T-helper 1 cell treated with Interleukin-12 subunit alpha and Interleukin-12 subunit beta and Interleukin-4 antibody, amounts not matched to agents 30 μg/mL and 1 μg/mL, for 36 hours (primary cell): ENCODE measurements at regions not wholly inside any gene's neighbourhood (a gene's known extent, or its start where the extent isn't known, plus 50 kb on each side); places are given as distances from the start of the nearest gene placed in this dataset.

Experiments used
- H3K27ac Mint-ChIP-seq: one replicate; pipeline ENCODE4 v1.8.0; 2021; ENCODE audit warnings: mild to moderate bottlenecking, mixed read lengths
- H3K27me3 Mint-ChIP-seq: one replicate; pipeline ENCODE4 v1.8.0; 2021; ENCODE audit warnings: low read depth, mixed read lengths
- H3K36me3 Mint-ChIP-seq: one replicate; pipeline ENCODE4 v1.8.0; 2021; ENCODE audit warnings: low read depth, mixed read lengths
- H3K4me1 Mint-ChIP-seq: one replicate; pipeline ENCODE4 v1.8.0; 2021; ENCODE audit warnings: low read depth, mixed read lengths
- H3K4me3 Mint-ChIP-seq: one replicate; pipeline ENCODE4 v1.8.0; 2021; ENCODE audit warnings: mild to moderate bottlenecking, moderate library complexity, mixed read lengths
- H3K9me3 Mint-ChIP-seq: one replicate; pipeline ENCODE4 v1.8.0; 2021; ENCODE audit warnings: mixed read lengths

DNA sequence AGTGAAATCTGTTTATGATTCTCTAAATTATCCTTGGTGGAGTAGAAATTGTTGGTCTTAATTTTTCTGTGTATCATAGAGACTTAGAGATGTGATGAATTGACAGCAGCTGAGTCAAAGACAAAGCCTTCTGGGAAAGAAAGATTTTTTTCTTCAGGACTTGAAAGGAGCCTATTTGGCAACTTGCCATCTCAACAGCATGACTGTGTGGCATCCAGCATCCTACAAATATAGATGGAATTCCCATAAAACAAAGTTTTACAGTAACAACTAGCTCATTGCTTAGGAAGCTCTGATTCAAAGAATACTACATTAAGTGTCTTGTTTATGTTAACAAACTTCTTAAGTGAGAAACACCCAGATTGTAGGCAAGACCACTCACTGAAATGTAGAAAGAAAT is 79.2 kb upstream of the SETBP1 start:
- peaks cover 4% of the 10 kb centered on the region for H3K4me1 Mint-ChIP-seq
- no peak overlapping the region for H3K27ac Mint-ChIP-seq
- peaks cover 17% of the 10 kb centered on the region for H3K27me3 Mint-ChIP-seq
- H3K36me3 Mint-ChIP-seq = no peaks in the 10 kb centered on the region
- H3K4me3 Mint-ChIP-seq = no peak overlapping the region
- H3K9me3 Mint-ChIP-seq = no peaks in the 10 kb centered on the region

DNA sequence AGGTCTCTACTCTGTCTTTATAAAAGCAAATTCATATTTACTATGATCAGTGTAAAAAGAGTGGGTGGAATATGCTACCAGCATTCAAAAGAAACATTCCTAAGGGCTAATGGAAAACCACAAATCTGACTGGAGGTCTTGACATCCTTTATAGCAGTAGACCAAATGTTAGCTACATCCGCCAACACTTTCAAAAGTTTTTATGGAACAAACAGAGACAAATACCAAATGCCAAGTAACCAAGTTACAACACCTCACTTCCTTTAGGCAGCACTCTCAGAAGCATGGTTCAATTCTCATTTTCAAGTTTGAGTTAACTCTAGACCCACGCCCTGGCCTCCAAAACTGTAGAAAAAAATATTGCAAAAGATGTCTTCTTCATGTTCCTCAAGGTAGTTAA is 78.3 kb upstream of the SETBP1 start:
- Mint-ChIP-seq H3K27ac (no peak overlapping the region), H3K36me3 (no peaks in the 10 kb centered on the region)

DNA sequence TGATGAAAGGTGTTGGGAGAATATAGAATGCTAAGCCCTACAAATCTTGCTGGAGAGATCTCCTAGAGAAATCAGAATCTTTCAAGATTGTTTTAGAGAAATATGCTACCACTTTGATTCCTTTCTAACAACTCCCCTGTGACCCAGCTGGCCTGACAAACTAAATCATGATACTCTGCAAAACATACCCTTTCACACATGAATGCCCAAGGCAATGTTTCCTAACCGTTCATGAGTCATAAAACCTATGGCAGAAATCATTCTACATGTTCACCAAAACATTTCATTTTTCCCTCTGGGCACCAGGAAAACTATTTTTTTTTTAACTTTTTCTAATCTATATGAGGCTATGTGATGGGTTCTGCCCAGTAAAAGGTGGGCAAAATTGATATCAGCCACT is 77.8 kb upstream of the SETBP1 start:
- H3K9me3 Mint-ChIP-seq = no peaks in the 10 kb centered on the region

More for the DNA sequence above, 78.3 kb upstream of the SETBP1 start:
- no peaks in the 10 kb centered on the region for H3K4me1 Mint-ChIP-seq
- H3K27me3 Mint-ChIP-seq = peaks cover 11% of the 10 kb centered on the region
- H3K9me3 Mint-ChIP-seq = no peaks in the 10 kb centered on the region
- no peak overlapping the region for H3K4me3 Mint-ChIP-seq

DNA sequence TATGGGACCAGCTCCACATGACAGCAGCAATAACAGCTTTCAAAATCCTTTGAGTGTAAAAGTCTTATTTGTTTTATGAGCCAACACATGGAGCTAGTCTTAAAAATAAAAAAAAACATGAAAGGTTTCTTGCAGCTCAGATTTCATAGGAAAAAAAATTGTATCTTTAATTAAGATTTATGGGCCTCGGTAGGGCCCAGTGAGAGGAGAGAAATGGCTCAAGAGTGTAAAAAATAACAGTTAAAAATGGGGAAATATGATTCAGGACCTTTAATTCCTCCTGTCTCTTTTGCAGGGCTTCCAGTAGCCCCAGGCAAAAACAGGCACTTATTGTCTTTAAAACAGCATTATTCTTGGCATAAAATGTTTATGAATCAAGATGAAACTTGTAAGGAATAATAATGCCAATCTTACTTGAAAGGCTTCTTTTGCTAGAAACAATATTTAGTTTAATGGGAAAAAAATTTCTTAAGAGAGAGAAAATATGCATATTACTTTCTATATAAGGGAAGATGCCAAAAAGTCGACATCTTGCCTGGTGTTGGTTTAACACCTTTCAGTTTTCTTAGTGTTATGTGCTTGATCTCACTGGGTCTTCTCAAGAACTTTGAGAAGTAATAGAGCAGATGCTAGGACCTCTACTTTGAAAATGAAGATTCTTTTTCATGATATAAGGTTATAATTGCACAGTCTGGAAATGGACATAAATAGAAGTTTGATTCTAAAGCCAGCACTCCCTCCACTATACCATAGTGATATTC is 71.3 kb upstream of the SETBP1 start:
- Mint-ChIP-seq H3K4me3 (no peak overlapping the region), H3K27me3 (peaks cover 16% of the 10 kb centered on the region), H3K9me3 (no peaks in the 10 kb centered on the region), H3K4me1 (no peaks in the 10 kb centered on the region), H3K36me3 (no peaks in the 10 kb centered on the region), H3K27ac (no peak overlapping the region)

More for the DNA sequence above, 77.8 kb upstream of the SETBP1 start:
- H3K27ac Mint-ChIP-seq = no peak overlapping the region
- no peaks in the 10 kb centered on the region for H3K4me1 Mint-ChIP-seq
- H3K27me3 Mint-ChIP-seq = peaks cover 11% of the 10 kb centered on the region
- no peaks in the 10 kb centered on the region for H3K36me3 Mint-ChIP-seq
- no peak overlapping the region for H3K4me3 Mint-ChIP-seq

DNA sequence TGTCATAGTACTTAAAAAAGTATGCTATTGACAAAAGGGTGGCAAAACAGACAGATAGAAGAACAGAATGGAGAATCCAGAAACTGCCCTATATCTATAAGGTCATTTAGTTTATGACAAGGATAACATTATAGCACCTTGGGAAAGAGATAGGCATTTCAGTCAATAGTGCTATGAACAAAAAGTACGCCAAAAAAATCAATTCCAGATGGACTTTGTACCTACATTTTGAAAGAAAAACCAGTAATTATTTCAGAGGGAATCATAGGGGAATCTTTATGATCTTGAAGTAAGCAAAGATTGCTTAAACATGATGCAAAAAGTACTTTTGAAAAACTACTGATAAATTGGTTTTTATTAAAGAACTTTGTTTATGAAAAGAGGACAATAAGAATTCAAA is 59.9 kb upstream of the SETBP1 start:
- Mint-ChIP-seq H3K27me3 (no peaks in the 10 kb centered on the region), H3K4me3 (no peak overlapping the region), H3K36me3 (no peaks in the 10 kb centered on the region), H3K9me3 (peaks cover 8% of the 10 kb centered on the region), H3K27ac (no peak overlapping the region), H3K4me1 (no peaks in the 10 kb centered on the region)

DNA sequence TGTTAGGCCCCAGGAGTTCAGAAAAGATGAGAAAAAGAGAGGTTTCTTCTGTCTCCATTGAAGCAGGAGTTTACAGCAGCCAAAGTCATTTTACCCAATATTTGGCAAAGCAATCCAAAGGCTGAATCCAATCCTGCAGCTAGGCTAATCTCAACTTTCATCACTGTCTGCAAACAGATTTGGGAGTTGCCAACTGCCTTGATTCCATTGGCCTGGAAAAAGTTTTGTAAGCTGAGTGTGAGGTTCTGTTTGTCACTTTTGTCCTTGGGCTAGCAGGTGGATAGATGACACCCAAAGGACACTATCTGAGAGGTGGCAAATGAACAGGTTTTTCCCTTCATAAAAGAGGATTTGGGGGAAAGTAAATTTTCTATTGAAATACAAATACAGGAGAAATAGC is 56.6 kb upstream of the SETBP1 start:
- no peaks in the 10 kb centered on the region for H3K4me1 Mint-ChIP-seq
- no peak overlapping the region for H3K4me3 Mint-ChIP-seq
- H3K36me3 Mint-ChIP-seq = no peaks in the 10 kb centered on the region
- H3K27me3 Mint-ChIP-seq = peaks cover 4% of the 10 kb centered on the region
- peaks cover 3% of the 10 kb centered on the region for H3K9me3 Mint-ChIP-seq
- H3K27ac Mint-ChIP-seq = no peak overlapping the region

DNA sequence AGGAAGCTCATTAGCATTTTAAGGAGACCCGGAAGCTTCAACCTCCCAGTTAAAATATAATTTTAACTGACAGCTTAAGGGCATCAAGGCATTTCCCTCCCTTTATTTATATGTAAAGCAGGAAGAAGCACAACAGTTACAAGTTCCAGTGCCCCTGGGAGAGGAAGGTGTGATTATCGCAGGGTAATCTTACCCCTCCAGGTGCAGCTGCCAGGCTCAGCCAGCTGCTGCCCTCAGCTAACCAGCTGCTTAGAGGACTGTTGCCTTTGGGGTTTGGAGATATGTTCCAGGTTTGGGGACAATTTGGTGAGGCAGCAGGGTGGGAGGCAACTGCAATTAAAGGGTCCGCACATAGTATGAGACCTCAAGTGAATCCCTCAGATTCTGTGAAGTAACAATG is 55.3 kb upstream of the SETBP1 start:
- no peaks in the 10 kb centered on the region for H3K9me3 Mint-ChIP-seq
- peaks cover 4% of the 10 kb centered on the region for H3K27me3 Mint-ChIP-seq
- no peak overlapping the region for H3K4me3 Mint-ChIP-seq
- H3K36me3 Mint-ChIP-seq = no peaks in the 10 kb centered on the region
- H3K4me1 Mint-ChIP-seq = peaks cover 2% of the 10 kb centered on the region
- H3K27ac Mint-ChIP-seq = no peak overlapping the region

DNA sequence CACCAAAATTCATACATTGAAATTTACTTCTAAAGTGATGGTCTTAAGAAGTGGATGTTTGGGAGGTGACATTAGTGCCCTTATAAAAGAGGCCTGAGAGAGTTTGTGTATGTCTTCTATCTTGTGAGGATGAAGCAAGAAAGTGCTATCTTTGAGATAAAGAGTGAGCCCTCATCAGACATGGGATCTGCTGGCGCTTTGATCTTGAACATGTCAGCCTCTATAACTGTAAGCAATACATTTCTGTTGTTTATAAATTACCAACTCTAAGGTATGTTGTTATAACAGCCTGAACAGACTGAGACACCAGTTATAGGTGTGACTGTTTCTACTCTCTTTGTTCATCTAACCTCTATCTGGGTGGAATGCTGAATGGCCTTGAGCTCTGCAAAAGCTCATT is 54.5 kb upstream of the SETBP1 start:
- Mint-ChIP-seq H3K27ac (no peak overlapping the region), H3K9me3 (no peaks in the 10 kb centered on the region), H3K27me3 (peaks cover 4% of the 10 kb centered on the region), H3K4me1 (peaks cover 3% of the 10 kb centered on the region), H3K4me3 (no peak overlapping the region), H3K36me3 (no peaks in the 10 kb centered on the region)

DNA sequence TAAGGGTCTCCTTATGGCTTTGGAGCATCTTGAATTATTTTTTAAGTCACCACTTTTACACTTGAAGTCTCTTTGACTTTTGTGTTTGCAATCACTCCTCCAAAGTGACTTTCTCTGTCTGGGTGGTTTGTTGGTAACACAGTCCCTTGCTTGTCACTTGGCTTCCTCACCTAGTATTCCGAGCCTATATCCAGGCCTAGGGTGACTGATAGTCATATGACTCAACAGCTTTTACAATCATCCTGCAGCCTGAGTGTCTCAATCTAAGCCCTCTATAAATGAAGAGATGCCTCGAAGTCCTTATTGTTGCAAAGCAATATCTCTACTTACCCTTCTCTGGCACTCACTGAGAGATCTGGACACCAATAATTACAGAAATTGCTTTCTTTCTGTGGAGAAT is 53.9 kb upstream of the SETBP1 start:
- Mint-ChIP-seq H3K4me1 (peaks cover 3% of the 10 kb centered on the region), H3K36me3 (no peaks in the 10 kb centered on the region), H3K27me3 (peaks cover 4% of the 10 kb centered on the region), H3K9me3 (no peaks in the 10 kb centered on the region), H3K4me3 (no peak overlapping the region), H3K27ac (no peak overlapping the region)

DNA sequence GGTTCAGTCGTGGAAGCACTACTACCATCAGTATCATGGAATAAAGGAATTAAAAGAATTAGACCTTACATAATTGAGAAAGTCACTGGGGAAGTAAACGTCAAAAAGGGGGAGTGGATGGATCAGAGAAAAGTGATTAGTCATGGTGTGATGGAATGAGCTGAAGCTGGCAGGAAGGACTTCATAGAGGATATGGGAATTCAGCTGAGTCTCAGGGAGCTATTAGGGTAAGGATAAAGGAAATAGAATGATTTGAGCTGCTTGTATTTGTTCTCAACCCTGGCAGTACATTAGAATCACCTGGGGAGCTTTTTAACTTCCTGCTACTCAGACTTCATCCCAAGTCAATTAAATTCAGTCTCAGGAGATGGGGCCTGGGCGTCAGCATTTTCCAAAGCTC is 53.4 kb upstream of the SETBP1 start:
- H3K4me1 Mint-ChIP-seq = peaks cover 3% of the 10 kb centered on the region
- no peak overlapping the region for H3K27ac Mint-ChIP-seq
- H3K36me3 Mint-ChIP-seq = no peaks in the 10 kb centered on the region
- H3K4me3 Mint-ChIP-seq = no peak overlapping the region
- H3K9me3 Mint-ChIP-seq = no peaks in the 10 kb centered on the region
- H3K27me3 Mint-ChIP-seq = peaks cover 4% of the 10 kb centered on the region

DNA sequence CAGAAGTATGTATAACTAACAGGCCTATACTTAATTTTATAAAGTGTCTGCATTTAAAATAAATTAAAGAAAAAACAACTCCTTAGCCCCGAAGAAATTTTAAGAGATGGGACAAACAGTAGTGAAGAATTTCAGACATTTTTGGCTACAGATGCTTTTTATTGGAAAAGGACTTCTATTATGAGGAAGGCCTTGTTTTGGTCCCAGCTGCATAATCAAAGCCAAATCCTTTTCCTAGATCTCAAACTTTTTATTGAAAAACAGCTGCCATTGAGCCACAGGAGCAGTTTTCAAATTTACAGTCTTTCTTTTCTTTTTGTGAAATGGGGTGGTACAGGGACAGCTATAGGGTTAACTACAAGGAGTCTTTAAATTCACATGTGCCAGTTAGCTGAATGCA is 51.3 kb upstream of the SETBP1 start:
- no peak overlapping the region for H3K4me3 Mint-ChIP-seq
- H3K9me3 Mint-ChIP-seq = no peaks in the 10 kb centered on the region
- H3K4me1 Mint-ChIP-seq = peaks cover 3% of the 10 kb centered on the region
- no peak overlapping the region for H3K27ac Mint-ChIP-seq
- H3K27me3 Mint-ChIP-seq = peaks cover 4% of the 10 kb centered on the region
- no peaks in the 10 kb centered on the region for H3K36me3 Mint-ChIP-seq

DNA sequence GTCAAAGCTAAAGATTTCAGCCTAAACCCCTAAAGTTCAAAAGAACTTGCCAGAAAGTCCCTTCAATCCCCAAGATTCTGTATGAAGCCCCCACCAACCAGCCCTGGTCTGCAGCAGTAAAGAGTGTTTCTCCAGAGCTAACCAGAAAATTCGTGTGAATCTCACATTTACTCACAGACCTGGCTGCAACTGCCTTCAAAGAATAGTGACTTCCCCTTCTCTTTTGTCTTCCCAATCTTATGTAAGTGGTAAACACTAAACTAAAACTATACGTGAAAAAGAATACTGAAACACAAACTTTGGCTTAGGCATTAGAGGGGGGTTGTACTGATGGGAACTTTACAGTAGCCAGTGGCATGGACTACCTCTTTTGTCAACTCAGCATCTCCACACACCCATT is 50.6 kb upstream of the SETBP1 start:
- no peak overlapping the region for H3K27ac Mint-ChIP-seq
- peaks cover 3% of the 10 kb centered on the region for H3K4me1 Mint-ChIP-seq
- H3K9me3 Mint-ChIP-seq = no peaks in the 10 kb centered on the region
- H3K36me3 Mint-ChIP-seq = no peaks in the 10 kb centered on the region
- peaks cover 4% of the 10 kb centered on the region for H3K27me3 Mint-ChIP-seq
- no peak overlapping the region for H3K4me3 Mint-ChIP-seq
